ENCODE measurements at regions not wholly inside any gene's neighbourhood (a gene's known extent, or its start where the extent isn't known, plus 50 kb on each side); places are given as distances from the start of the nearest gene placed in this dataset.

DNA sequence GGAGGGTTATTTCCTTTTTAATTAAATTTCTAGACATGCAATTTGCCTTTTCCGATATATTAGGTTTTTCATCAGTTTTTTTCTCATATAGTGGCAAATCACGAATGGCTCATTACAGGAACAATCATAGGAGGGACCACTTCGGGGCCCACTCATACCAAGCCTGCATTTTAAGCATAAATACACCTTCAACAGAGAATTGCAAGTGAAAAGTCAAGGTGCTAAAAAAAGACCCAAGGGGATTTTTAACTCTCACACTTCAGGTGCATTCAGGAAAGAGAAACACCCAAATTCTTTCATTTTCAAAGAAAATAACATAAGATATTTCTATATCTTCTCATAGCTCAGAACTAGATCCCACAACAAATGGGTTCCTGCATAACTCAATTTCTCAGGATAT is 979.6 kb upstream of the NR2F2 start:
- no peak for DNase-seq

DNA sequence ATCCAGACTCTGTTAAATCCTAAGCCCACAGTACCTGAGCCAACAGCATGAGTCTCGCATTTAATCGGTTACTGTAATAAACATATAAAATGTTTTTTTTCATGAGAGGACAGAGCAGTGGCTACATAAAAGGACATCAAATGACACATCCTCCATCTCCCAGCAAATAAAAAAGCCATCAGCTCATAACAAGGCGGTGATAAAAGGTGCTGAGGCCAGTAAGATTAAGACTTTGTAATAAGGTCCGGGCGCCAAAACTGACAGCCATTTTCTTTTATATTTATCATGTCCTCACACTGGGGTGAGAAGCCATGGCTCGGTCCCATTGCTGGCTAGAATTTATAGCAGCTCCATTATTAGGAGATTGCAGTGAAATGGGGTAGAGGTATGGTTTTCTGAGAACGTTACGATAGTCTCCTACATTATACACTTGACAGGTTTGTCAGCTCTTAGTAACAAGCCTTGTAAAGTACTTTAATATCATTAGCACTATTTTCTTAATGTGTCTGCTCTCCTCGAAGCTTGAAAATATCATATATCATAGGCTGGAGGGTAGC is 977.8 kb upstream of the NR2F2 start:
- DNase-seq: no peak

DNA sequence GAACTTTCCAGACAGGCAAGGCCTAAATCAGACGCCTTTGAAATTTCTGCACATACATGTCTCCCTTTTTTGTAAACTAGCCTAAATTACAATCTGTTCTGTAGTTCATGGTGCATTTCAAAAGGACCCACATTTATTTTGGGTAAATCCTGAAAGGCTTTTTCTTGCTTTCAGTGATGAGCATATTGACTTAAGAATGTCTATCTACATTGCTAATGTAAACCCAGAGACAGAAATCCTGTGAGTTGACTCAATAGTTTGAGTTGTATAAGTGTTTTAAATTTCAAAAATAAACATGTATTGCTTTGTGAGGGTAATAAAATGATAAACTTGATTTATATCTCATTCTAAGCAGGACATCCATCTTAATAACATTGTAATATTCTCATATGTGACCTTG is 977.0 kb upstream of the NR2F2 start:
- DNase-seq: no peak

DNA sequence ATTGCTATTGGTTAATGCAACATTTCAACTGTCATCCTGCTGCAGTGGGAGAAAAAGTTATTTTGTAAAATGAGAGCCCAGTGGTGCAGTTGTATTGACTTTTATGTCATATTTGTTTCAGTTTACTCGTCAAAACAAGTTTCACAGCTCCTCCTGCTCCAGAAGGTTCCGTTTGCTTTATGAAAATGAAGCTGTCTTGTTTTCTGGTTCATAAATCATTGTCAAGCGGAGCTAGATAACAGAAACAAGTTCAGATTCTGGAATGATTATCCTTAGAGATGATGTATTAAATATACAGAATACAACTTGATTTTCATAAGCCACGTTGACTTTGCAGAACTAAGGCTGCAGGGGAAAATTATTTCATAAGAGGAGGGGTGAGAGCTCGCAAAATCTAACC is 970.5 kb upstream of the NR2F2 start:
- DNase-seq: no peak

DNA sequence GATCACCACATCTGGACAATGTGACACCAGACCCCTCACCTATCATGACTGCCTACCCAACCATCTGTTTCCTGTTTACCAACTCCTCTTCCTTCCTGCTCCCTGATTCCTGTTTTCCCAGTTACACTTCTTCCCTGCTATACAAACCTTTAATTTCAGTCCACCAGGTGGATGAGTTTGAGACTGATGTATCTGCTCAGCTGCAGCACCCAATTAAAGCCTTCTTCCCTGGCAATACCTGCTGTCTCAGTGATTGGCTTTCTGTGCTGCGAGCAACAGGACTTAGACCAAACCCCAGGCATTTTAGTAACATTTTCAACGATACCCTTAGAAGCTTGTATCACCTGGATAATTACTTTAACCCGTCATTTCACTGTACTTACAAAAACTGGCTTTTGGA is 968.2 kb upstream of the NR2F2 start:
- DNase-seq: no peak

DNA sequence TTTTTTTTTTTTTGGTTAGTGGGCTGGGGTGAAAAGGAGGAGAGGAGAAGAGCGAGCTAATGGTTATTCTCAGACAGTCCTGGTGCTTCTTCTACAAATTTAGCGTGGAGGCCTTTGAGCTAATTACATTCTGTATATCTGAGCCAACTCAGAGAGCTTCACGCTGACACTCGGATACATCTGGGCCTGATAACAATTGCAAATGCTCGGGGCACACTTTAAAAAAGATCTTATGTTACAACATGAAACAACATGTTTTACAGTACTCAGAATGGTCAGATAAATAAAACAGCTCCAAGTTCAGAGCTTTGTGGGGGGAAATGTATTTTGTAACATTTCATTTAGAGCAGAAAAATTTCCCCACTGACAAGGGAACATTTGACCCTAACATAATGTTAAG is 966.9 kb upstream of the NR2F2 start:
- no peak for DNase-seq

DNA sequence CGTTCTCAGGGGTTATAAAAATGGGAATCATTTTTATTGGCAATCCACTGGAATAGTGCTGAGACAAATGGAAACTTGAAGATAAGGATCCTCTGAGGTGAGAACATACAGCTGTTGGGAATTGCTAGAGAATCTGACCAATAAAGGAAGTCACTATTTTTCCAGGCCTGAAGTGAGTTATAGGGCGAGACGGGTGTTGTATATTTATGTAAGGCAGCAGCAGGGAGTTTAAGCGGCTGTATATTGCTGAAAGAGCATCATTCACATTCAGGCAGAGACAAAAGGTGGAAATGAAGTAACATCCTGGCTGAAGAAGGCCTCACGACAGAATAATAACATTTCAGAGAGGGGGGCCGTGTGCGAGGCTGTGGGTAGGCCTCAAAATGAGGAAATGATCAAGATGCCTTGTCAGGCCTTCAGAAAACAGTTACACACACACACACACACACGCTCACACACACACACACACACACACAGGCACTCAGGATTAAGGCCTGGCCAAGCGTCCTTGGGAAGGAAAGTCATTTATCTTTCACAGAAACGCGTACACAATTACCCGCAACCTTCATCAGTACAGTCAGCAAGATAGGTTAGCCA is 964.9 kb upstream of the NR2F2 start:
- DNase-seq: no peak

DNA sequence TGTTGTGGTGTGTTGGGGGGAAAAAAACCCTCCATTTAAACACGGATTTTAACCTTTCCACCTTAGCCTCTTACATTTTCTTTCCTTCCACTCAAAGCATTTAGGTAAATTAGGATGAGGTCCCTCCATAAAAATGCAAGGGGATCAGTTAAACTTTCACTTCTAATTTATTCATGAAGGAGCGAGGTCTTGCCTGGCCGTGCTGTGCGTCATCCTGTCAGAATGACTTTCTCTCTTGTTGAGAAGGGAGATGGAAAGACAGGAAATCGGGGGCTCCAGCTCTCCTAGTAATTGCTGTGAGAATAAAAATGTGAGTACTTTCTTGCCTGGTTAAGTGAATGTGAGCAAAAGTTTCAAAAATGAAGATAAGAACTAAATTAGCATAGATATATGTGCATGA is 962.3 kb upstream of the NR2F2 start:
- no peak for DNase-seq

DNA sequence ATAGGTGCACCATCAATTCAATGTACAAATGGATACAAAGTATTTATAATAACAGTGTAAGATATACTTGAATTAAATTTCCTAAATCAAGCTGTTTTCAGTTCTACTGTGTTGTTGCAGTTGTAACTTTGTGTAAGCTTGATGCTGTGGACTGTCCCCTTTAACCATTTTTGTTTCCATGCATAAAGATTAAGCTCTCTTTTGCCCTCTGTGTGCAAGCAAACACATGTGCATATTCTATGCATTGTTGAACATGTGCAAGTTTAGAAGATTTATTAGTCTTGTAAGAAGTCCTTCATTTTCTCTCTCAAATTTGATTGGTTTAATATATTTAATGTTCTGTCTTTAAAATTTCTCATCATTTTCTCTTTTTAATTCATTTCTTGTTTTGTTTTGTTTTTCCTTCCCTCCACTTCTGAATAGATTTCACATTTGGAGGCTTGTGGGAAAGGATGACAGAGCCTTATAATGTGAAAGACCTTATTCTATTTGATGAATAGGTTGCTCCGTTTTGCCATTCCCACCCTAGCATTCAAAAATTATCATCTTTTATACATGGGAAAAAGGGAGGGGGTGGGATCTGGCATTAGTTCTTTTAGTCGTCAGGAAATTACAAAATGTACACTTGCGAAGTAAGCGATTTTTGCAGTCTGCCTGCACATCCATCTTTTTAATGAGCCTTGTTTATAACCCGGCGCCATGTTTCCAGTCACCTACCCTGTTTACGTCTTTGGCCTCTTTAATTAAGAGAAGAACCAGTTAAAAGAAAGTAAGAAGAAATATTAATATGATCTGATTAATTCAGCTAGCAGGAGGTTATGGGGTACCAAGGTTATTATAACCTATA is 961.5 kb upstream of the NR2F2 start:
- DNase-seq: no peak

DNA sequence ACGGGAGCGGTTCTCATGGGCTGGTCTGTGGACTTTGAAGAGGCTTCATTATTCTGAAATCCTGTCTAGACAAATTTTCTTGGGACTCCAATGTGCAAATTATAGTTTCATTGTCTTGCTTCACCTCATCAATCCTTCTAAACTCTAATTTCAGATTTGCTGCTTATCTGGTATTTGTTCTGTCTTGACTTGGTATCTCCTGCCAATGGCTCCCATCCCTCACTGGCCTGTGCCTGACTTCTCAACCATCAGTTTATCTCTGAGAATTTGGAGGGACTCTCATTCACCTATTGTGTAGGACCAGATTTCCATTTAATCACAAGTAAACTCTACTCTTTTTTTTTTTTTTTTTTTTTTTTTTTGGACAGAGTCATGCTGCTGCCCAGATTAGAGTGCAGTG is 960.2 kb upstream of the NR2F2 start:
- DNase-seq: no peak

DNA sequence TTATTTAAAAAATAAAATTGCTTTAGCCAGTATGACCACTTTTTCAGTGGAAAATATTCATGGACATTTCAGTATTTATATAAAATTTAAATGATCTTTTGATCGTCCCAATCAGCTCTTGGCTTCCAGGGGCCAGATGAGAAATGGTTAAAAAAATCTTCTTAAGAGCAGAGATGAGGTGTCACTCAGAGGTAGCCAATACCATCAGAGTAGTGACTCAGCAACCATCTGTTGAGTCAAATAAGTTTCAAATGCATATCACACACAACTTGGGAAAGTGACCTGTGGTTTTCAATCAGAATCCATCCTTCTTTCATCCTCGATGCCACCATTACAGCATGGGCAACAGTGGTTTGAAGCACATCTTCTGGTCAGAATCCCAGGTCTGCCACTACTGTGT is 958.8 kb upstream of the NR2F2 start:
- DNase-seq: no peak

DNA sequence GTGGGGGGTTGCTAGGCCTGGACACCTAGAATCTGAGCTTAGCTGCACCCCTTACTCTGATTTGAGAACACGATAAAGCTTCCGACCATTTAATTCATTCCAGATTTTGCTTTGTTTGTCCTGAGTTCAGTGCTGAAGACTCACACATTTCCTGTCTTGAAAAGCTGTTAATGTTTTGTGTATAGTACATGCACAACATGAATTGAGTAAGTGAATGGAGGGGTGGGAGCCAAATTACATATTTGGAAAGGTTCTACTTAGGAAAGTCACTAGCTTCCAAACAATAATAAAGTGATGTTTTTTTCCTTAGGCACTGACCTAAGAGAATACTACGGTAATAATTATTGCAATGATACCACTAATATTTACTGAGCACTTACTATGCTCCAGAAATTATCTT is 955.2 kb upstream of the NR2F2 start:
- no peak for DNase-seq

DNA sequence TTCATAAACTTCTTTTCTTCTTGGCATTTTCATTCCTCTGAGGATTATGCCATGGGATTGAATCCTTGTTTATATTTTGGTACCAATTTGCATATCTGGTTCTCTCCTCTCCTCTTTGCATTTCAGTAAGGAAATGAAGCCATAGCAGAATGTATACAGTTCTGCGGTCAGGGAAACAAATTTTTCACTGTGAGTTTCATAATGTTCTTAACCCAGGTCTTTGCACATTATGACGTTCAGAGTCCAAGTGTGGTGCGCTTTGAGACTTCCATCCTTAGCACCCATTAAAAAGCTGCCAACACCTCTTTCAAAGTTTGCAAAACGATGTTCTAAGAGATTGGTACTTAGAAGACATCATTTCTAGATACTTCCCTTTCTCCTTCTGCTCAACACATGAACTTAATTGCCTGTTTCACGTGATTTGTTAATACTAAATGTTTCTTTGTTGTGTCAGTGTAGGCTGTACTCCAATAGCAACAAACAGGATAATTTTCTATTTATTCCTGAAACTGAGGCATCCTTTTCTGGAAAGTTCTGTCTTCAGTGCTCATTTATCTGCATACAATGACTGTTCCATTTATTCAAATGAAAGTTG is 953.1 kb upstream of the NR2F2 start:
- DNase-seq: no peak

DNA sequence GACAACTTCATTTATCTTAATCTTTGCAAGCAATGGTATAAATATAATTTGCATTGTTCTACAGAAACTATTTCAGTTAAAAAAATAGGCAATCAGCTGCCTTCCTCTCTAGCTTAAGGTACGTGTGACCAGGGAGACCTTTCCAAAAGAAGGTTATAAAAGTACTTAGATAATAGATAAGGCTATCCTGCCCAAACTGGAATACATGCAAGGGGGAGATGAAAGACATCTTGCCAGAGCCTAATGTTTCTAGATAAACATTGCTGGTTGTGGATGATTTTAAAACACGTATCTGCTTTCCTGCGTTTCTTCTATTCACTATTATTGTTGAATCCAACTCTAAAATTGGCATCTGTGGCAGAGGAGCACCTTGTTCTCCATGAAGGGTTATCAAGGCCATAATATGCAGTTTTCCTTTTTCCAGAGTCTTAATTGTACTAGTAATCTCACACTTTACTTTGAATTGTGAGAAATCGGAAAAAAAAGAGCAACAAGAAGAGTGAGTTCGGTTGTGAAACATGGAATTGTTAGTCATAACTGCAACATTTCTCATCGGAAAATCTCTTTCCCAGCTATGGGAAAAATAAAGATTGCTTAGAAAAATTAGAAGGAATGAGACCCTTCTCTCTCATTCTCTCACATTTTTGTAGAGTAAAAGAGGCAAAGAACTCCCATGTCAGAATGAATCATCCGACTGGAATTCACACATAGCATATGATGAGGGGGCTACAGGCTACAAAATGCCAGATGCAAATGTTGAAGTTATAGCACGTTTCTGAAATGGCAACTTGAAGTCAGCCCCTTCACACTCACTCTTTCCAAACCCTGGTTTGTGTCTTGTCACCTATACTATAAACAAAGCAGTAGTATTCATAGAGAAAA is 936.1 kb upstream of the NR2F2 start:
- no peak for DNase-seq

DNA sequence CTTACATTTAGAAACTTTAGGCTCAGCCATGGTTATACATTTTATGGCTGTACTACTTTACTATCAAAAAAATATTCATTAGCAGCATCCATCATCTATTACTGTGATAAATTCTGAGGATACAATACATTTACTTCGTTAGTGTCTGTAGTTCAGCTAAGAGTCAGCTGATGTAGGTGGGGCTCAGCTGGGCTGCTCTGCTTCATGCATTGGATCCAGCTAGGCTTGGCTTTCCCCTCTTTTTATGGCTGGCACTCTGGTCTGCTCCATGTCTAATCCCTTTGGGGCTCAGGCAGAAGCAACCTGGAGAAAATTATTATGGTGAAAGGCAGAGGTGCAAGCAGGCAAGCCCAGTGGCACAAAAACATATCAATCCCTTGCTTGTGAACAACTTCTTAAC is 930.1 kb upstream of the NR2F2 start:
- no peak for DNase-seq

DNA sequence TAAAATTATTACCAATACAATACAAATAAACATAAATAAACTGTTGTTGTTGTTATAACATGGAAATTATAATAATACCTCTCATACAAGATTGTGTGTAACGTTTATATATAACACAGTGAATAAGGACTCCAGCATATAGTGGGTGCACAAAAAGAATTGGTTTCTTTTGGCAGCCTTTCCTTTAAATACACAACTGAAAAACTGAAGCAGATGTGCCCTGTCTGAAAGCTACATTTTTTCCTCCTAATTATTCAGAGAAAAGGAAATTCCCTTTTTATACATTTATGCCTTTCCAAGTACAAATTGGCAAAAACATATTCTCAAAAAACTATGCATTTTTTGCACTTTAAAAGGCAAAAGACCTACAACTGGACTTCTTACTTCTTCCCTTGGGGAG is 928.9 kb upstream of the NR2F2 start:
- no peak for DNase-seq

DNA sequence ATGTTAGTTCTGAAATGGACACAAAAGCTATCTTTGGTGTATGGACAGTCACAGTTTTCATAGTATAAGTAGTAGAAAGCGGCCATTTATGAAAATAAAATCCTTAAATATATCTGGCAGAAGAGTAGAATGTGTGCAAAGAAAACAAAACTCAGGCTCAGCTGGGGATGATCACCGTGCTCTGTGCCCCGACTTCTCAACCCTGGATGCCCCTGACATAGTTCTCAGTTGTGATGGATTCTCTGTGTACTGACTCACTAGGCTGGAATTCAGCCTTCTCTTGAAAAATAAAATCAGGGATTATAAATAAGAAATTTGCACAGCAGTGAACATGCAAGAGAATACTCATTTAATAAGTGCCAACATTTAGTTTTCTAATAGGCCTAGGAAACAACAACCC is 925.1 kb upstream of the NR2F2 start:
- no peak for DNase-seq

DNA sequence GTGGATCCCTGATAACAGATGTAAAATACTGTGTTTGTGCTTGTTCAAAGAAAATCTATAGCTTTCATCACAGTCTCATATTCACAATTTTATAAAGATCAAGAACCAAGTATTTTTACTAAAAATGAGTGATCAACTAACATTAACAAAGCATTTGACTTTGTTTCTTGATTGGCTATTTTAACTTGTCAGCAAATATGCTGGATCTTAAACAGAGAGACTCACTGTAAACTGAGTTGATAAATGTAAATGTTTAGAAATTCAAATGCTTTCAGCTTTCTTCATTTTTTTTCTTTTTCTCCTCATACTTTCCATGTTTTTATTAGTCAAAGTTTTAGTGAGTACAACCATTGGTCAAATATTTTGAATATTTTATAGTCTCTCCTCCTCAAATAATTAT is 923.0 kb upstream of the NR2F2 start:
- DNase-seq: no peak

DNA sequence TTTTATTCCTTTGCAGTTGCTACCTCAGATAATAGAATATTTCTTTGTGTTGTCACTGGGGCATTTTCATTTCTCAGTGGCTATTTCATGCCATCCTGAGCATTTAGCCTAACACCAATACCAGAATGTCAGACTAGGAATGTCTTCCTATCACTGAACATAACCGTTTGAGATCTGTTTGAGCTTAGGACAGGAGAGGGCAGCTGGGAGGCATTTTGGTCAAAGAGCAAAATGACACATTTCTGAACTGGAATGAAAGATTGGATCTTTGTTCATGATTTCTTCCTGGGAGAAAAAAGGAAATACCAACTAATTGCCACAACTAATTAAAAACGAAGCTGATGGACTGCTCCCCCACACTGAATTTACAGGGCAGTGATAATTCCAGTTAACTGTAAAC is 921.3 kb upstream of the NR2F2 start:
- no peak for DNase-seq

DNA sequence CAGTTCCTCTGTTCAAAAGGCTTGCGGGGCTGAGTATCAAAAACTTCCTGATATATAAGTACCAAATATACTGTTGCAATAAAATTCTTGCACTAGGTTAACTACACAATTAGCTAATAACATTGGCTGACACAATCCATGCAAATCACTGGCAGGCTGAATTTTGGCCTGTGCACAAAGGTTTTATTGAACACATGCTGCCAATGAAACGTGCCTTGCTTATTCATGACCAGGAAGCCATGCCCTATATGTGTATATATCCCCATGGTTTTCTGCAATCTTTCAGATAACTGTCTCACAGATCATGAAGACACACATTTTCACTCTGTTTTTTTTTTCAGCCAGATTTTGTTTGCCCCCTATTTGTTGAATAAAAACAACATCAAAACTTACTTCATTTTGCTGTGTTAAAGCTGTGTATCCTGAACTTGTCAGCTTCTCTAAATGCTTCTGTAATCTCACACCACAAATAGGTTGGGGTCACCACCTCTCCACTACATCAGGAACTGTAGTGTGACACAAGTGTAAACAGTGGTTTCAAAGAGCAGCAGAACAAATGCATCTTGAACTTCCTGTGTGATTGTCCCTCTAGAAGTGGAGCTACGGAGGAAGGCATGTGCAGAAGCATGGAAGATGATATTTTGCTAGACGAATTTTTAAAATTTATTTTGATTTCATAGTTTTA is 920.7 kb upstream of the NR2F2 start:
- DNase-seq: no peak

DNA sequence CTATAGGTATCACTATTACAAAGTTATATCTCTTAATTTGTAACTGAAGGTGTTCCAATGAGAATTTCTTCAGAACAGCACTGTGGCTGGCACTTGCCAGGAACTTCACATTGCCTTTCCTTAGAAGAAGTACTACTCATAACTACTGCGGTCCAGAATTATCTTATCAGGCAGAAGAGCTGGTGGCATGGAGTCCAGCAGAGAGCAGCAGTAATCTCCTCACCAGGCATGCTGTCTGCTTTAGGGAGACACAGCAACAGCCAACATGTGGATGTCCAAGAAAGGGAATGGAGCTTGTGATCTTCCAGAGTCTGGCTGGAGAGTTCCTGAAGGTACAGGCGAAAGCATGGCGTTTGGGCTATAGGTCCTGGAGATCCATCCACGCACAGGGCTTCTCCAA is 919.7 kb upstream of the NR2F2 start:
- no peak for DNase-seq

DNA sequence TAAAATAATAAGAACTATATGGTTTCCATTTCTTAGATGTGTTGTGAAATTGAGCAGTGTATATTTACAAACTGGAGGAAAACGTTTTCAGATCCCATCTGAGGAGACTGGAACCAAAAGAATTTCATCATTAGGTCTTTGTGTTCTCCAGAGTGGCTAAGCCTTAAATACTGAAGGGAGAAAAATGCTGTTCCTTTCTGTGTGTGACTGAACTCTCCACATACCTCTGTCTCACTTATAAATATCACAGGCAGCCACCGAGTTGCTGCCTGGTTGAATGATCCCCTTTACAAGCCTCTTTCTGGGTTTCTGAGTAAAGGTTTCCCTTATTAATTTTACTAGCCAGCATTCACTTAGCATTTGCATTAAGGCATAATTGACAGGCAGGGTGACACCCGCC is 913.9 kb upstream of the NR2F2 start:
- no peak for DNase-seq

DNA sequence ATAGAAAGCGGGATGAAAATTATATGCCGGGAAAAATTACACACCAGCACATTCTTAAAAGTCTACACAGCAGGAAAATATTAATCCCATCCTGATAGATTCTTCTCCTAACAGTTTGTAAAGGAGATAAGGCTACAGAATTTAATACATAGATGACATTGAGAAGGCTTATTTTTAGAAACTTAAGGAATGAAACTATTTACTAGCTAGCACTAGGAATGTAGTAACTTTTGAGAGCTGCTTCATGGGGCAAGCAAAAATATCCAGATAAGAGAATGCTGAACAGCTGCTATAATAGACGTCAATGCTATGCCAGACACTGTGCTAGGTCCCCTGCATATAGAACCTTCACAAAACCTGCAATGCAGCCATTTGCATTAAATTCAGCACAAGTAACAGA is 912.7 kb upstream of the NR2F2 start:
- DNase-seq: no peak

Data from activated naive CD4-positive, alpha-beta T cell treated with anti-CD3 and anti-CD28 coated beads, Interleukin-2, amount 50 U/mL, for 16 hours (primary cell).